ENCODE measurements at regions not wholly inside any gene's neighbourhood (a gene's known extent, or its start where the extent isn't known, plus 50 kb on each side); places are given as distances from the start of the nearest gene placed in this dataset.

DNA sequence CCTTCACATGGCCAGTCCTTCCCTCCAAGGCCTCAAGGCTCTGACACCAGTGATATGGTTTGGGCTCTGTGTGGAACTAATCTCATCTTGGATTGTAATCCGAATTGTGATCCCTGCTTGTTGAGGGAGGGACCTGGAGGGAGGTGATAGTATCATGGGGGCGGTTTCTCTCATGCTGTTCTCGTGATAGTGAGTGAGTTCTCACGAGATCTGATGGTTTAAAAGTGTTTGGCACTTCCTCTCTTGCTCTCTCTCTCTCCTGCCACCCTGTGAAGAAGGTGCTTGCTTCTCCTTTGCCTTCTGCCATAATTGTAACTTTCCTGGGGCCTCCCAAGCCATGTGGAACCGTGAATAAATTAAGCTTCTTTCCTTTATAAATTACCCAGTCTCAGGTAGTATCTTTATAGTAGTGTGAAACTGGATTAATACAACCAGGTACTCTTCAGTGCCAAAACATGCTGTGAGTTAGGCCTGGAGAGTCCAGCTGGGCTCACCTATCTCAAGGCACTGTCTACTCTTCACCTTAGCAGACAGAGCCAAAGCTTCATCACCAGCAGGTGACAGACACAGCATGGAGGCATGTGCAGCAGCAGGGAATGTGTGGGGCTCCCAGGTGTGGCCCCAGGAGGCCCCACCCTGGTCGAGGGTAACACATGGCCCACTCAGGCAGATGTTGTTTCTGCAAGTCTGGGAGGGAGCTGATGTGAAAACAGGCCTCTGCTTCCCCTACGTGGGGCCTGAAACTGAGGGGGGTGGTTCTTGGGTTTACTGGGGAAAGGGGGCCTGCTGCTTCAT is 97.5 kb upstream of the CDYL start:
- TF ChIP-seq, protein P1, sequence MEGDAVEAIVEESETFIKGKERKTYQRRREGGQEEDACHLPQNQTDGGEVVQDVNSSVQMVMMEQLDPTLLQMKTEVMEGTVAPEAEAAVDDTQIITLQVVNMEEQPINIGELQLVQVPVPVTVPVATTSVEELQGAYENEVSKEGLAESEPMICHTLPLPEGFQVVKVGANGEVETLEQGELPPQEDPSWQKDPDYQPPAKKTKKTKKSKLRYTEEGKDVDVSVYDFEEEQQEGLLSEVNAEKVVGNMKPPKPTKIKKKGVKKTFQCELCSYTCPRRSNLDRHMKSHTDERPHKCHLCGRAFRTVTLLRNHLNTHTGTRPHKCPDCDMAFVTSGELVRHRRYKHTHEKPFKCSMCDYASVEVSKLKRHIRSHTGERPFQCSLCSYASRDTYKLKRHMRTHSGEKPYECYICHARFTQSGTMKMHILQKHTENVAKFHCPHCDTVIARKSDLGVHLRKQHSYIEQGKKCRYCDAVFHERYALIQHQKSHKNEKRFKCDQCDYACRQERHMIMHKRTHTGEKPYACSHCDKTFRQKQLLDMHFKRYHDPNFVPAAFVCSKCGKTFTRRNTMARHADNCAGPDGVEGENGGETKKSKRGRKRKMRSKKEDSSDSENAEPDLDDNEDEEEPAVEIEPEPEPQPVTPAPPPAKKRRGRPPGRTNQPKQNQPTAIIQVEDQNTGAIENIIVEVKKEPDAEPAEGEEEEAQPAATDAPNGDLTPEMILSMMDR (IDR thresholded peaks at IDR 0.05), result no peak
- no peak for TF ChIP-seq POLR2AphosphoS5 (IDR thresholded peaks at IDR 0.05; ENCODE audit: low read depth, low read length)
- TF ChIP-seq SIN3A (IDR thresholded peaks at IDR 0.05; ENCODE audit: borderline replicate concordance, insufficient read depth, low read depth, low read length), result no peak
- TF ChIP-seq, protein P2, sequence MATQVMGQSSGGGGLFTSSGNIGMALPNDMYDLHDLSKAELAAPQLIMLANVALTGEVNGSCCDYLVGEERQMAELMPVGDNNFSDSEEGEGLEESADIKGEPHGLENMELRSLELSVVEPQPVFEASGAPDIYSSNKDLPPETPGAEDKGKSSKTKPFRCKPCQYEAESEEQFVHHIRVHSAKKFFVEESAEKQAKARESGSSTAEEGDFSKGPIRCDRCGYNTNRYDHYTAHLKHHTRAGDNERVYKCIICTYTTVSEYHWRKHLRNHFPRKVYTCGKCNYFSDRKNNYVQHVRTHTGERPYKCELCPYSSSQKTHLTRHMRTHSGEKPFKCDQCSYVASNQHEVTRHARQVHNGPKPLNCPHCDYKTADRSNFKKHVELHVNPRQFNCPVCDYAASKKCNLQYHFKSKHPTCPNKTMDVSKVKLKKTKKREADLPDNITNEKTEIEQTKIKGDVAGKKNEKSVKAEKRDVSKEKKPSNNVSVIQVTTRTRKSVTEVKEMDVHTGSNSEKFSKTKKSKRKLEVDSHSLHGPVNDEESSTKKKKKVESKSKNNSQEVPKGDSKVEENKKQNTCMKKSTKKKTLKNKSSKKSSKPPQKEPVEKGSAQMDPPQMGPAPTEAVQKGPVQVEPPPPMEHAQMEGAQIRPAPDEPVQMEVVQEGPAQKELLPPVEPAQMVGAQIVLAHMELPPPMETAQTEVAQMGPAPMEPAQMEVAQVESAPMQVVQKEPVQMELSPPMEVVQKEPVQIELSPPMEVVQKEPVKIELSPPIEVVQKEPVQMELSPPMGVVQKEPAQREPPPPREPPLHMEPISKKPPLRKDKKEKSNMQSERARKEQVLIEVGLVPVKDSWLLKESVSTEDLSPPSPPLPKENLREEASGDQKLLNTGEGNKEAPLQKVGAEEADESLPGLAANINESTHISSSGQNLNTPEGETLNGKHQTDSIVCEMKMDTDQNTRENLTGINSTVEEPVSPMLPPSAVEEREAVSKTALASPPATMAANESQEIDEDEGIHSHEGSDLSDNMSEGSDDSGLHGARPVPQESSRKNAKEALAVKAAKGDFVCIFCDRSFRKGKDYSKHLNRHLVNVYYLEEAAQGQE (IDR thresholded peaks at IDR 0.05; ENCODE audit: insufficient read depth in 1 of 2, low read depth in 2 of 2, low read length in 1 of 2), result no peak
- TF ChIP-seq TCF7L2 (IDR thresholded peaks at IDR 0.05; ENCODE audit: low read depth, low read length), result no peak

All from Panc1 (cell line).